GM23248 (cell line): ENCODE measurements at regions not wholly inside any gene's neighbourhood (a gene's known extent, or its start where the extent isn't known, plus 50 kb on each side); places are given as distances from the start of the nearest gene placed in this dataset.

Experiments
- EZH2 ChIP-seq: fragments of 200-600 bp; sonication (generic); IDR thresholded peaks from 2 replicates; pipeline ENCODE4 v1.6.1; 2018; ENCODE audit warnings: antibody characterized with exemption, mild to moderate bottlenecking; ENCODE audit not compliant: insufficient read depth, poor library complexity, severe bottlenecking
- EZH2phosphoT487 ChIP-seq: fragments of 200-600 bp; sonication (generic); IDR thresholded peaks from 2 replicates; pipeline ENCODE4 v1.6.1; 2018; ENCODE audit warnings: antibody characterized with exemption, moderate library complexity, mild to moderate bottlenecking, low read depth; ENCODE audit not compliant: insufficient read depth

DNA sequence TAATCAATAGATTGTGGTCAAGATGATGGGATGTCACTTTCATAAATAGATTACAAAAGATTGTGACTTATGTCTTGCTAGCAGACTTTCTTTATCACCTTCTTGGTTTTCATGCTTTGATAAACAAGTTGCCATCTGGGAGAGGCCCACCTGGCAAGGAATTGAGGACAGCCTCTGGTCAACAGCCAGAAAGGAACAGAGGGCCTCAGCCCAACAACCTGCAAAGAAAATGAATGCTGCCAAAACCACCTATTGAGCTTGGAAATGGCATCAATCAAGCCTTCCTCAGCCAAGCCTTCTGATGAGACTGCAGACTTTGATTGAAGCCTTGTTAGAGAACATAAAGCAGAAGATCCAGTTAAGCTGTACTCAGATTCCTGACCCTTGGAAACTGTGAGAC is 288.6 kb downstream of the SPRY2 start:
- TF ChIP-seq EZH2phosphoT487: no peak
- TF ChIP-seq EZH2: no peak
